ENCODE measurements at regions not wholly inside any gene's neighbourhood (a gene's known extent, or its start where the extent isn't known, plus 50 kb on each side); places are given as distances from the start of the nearest gene placed in this dataset.

GRCh38 chr17:30586818-30587595, 109.8 kb downstream of the GOSR1 start:
- TF ChIP-seq OSR1 (CRISPR knock-in tag; IDR thresholded peaks at IDR 0.05) (no peak), RARB (CRISPR knock-in tag; IDR thresholded peaks at IDR 0.05) (no peak), ZNF565 (CRISPR knock-in tag; conservative IDR thresholded peaks at IDR 0.05; ENCODE audit: low read depth) (no peak), ARNTL (CRISPR knock-in tag; IDR thresholded peaks at IDR 0.05; ENCODE audit: borderline replicate concordance, low read depth) (no peak), CSDC2 (CRISPR knock-in tag; IDR thresholded peaks at IDR 0.05) (no peak), BACH2 (CRISPR knock-in tag; IDR thresholded peaks at IDR 0.05; ENCODE audit: borderline replicate concordance) (no peak), PATZ1 (CRISPR knock-in tag; IDR thresholded peaks at IDR 0.05; ENCODE audit: borderline replicate concordance) (no peak), CREB5 (CRISPR knock-in tag; IDR thresholded peaks at IDR 0.05; ENCODE audit: low read depth) (no peak), ESRRG (CRISPR knock-in tag; IDR thresholded peaks at IDR 0.05) (no peak), POU6F1 (CRISPR knock-in tag; IDR thresholded peaks at IDR 0.05; ENCODE audit: borderline replicate concordance, low read depth) (no peak)

Measured in SK-N-SH treated with all-trans-retinoic acid at 6 μM for 48 hours (cell line).